Stimulated activated effector memory CD8-positive, alpha-beta T cell treated with anti-CD3 and anti-CD28 coated beads, Interleukin-12 subunit alpha, Interleukin-12 subunit beta, amount 100 ng/mL, for 72 hours (primary cell): ENCODE measurements at regions not wholly inside any gene's neighbourhood (a gene's known extent, or its start where the extent isn't known, plus 50 kb on each side); places are given as distances from the start of the nearest gene placed in this dataset.
"Not testable (repeated sequence)": the region's sequence is repeated elsewhere in the genome, so short reads cannot be mapped to it uniquely, and the experiment has no call there.

Experiments
- ATAC-seq: fragments of 150-1000 bp; cut with Tn5 transposase; 2 replicates; pipeline ENCODE4 v1.10.0; 2021
- DNase-seq, 2 donors: peaks; one replicate each; pipeline ENCODE4 v3.0.0; 2021 to 2022; ENCODE audit warnings: low spot score in 2 of 2
- H3K27ac Mint-ChIP-seq: one replicate; pipeline ENCODE4 v1.8.0; 2022; ENCODE audit warnings: mild to moderate bottlenecking, mixed read lengths
- H3K36me3 Mint-ChIP-seq: one replicate; pipeline ENCODE4 v1.8.0; 2022; ENCODE audit warnings: mild to moderate bottlenecking, mixed read lengths
- H3K4me1 Mint-ChIP-seq: one replicate; pipeline ENCODE4 v1.8.0; 2022; ENCODE audit warnings: mixed read lengths
- H3K4me3 Mint-ChIP-seq: one replicate; pipeline ENCODE4 v1.8.0; 2022; ENCODE audit warnings: mild to moderate bottlenecking, mixed read lengths
- H3K9me3 Mint-ChIP-seq: one replicate; pipeline ENCODE4 v1.8.0; 2022; ENCODE audit warnings: mixed read lengths

DNA sequence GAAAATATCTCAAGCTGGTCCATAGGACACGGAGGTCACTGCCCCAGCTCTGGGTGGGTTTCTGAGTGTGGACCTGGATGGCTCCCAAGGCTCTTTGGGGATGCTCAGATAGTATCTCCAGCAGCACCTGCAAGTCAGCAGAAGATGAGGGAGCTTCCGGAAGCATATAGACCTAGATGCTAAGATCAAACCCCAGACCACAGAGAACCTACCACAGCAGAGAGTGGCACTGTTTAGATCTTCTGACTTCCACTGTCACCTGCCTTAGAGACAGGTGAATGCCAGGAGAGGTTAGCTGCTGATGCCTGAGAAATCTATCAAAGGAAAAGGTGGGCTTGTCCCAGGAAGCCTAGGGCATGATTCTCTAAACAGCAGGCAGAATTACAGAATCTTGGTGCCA is 105.7 kb upstream of the TRPM1 start:
- ATAC-seq: peak; percentile 57
- no peaks in the 10 kb centered on the region for H3K36me3 Mint-ChIP-seq
- peaks cover 7% of the 10 kb centered on the region for H3K4me1 Mint-ChIP-seq
- H3K27ac Mint-ChIP-seq: peak overlapping the region; percentile 26
- H3K4me3 Mint-ChIP-seq: no peak overlapping the region
- DNase-seq: no peak
- no peaks in the 10 kb centered on the region for H3K9me3 Mint-ChIP-seq

DNA sequence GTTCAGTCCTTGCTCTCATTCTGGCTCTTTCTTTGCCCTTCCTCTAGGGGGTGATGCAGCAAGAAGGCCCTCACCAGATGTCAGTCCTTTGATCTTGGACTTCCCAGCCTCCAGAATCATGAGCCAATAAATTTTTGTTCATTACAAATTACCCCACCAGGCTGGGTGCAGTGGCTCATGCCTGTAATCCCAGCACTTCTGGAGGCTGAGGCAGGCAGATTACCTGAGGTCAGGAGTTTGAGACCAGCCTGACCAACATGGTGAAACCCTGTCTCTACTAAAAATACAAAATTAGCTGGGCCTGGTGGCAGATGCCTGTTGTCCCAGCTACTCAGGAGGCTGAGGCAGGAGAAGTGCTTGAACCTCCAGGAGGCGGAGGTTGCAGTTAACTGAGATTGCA is 106.3 kb upstream of the TRPM1 start:
- not testable (repeated sequence) for H3K9me3 Mint-ChIP-seq, ATAC-seq, H3K4me3 Mint-ChIP-seq, H3K36me3 Mint-ChIP-seq, DNase-seq, H3K27ac Mint-ChIP-seq, H3K4me1 Mint-ChIP-seq

DNA sequence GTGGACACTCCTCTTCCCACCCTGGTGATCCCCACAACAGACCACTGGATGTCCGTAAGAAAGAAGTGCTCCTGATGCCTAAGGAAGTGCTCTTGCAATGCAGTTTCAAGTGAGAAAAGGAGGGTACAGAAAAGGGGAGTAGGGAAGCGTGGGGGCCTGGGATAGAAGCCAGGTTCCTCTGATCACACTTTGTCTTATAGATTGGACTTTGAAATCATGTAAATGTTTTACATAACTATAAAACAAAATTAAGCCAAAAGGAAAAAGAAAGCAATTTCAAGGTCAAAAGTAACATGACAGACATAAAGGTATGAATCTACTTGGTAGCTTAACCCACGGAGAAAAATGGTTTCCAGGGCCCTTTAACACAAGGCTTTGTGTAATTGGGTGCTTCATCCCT is 107.3 kb upstream of the TRPM1 start:
- no peaks in the 10 kb centered on the region for H3K36me3 Mint-ChIP-seq
- no peak overlapping the region for H3K4me3 Mint-ChIP-seq
- peaks cover 7% of the 10 kb centered on the region for H3K4me1 Mint-ChIP-seq
- no peak overlapping the region for H3K27ac Mint-ChIP-seq
- H3K9me3 Mint-ChIP-seq: no peaks in the 10 kb centered on the region
- no peak for ATAC-seq
- no peak for DNase-seq

DNA sequence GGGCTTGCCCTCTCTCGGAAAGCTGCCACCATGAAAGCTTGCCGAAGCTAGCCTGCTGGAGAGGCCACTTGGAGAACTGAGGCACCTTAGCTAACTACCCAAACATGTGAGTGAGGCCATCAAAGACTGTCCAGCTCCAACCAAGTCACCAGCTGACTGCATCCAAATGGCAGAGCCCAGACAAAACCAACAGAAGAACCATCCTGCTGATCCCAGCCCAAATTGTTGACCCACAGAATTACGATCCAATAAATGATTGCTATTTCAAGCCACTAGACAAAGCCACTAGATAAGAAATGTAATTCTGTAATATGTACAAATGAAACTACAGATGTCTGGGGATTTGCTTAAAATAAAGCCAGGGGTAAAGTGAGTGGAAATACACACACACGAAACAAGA is 109.8 kb upstream of the TRPM1 start:
- no peak for ATAC-seq
- no peak overlapping the region for H3K4me3 Mint-ChIP-seq

DNA sequence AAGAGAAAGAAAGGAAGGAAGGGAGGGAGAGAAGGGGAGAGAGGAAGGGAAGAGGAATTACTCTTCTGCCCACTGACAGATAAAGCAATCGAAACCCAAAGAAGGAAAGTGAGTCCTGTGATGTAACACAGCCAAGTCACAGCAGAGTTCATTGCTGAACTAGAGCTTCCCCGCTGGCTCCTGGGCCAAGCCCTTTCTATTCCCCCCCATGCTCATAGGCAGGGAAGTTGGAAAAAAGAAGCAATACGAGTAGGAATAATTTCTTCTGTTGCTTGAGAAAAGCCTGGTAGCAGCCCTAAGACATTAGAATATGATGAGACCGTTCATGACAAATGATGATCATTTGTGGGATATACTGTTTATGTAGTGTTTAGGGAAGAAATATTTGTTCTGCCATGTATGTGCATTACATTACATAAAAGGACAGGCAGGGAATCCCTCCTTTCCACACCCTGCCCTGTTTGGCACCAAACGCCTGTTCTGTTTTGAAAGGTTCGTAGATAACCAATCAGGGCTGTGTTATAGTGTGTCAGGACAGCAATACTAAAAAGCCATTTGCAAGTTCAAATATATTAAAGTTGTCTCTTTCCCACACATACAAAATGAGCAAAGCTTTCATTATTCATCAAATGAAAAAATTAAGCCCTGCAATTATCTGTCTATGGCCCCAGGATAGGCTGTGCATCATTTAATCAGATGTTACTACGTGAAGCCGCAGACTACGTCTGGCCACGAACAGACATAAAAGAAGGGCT is 111.0 kb upstream of the TRPM1 start:
- Mint-ChIP-seq H3K9me3 (no peaks in the 10 kb centered on the region), H3K4me3 (no peak overlapping the region), H3K4me1 (peaks cover 11% of the 10 kb centered on the region), H3K36me3 (no peaks in the 10 kb centered on the region), H3K27ac (no peak overlapping the region)
- no peak for DNase-seq
- ATAC-seq: no peak

More for the DNA sequence above, 109.8 kb upstream of the TRPM1 start:
- H3K9me3 Mint-ChIP-seq: no peaks in the 10 kb centered on the region
- no peaks in the 10 kb centered on the region for H3K36me3 Mint-ChIP-seq
- no peak for DNase-seq
- H3K27ac Mint-ChIP-seq: no peak overlapping the region
- peaks cover 9% of the 10 kb centered on the region for H3K4me1 Mint-ChIP-seq

DNA sequence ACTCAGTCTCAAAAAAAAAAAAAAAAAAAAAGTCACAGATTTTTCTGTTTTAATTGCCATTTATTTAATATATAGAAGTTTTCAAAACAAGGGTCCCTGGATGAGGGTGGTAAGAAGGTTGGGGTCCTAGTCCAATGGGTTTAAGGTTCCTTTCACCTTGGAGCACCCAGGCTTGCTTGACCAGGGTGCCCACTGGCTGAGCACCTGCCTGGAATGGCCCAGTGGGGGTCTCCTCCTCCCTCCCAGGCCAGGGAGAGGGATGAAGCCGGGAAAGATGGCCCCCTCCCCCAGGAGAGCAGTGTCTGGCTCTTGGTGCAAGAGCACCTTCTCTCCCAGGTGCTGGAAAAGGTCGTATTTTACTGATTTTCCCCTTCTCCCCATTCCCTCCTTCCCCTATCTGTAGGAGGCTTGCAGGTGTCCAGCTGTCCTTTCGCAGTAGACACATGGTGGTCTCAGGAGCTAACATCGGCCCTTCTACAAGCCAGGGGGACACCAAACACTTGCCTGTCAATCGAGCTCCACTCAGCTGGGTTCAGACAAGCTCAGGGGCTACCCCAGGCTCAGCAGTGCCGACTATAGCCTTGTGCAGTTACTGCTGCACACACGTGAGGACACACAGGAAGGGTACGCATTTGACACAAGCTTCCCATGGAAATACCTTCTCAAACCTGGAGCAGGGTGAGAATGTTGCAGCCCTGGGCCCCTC is 112.3 kb upstream of the KLF13 start:
- no peak for DNase-seq
- ATAC-seq: no peak
- Mint-ChIP-seq H3K4me3 (peak overlapping the region; percentile 78), H3K27ac (peak overlapping the region; percentile 91), H3K9me3 (no peaks in the 10 kb centered on the region), H3K36me3 (no peaks in the 10 kb centered on the region), H3K4me1 (peaks cover 8% of the 10 kb centered on the region)

DNA sequence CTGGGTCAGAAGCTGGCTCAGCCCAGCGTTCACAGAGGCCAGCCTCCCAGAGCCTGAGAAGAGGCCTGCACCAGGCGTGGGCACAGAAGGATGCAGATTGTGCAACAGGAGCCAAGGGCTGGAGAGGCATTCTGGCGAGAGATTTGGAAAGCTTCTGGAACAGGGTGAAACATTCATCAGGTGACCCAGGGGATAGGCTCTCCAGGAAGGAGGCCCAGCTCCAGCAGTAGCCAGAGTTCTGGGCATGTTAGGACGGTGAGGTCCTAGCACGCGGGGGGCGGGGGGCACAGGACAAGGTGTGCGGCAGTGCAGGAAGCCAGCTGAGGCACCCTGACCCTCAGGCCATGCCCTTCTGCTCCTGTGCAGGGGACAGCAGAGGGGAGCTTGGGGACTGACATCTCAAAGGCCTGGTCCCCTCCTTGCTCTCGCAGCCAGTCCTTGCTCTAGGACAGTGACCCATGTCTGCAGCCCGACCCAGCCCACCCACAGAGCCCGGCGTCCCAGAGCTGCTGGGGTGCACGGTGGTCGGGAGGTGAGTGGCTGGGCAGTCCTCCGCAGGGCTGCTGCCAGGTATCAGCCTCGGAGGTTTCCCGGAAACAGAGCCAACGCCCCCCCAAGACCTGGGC is 111.7 kb upstream of the KLF13 start:
- peak overlapping the region; percentile 91 for H3K27ac Mint-ChIP-seq
- DNase-seq (no peak), ATAC-seq (peak; percentile 23)
- H3K4me3 Mint-ChIP-seq: peak overlapping the region; percentile 78
- peaks cover 8% of the 10 kb centered on the region for H3K4me1 Mint-ChIP-seq
- H3K36me3 Mint-ChIP-seq: no peaks in the 10 kb centered on the region
- no peaks in the 10 kb centered on the region for H3K9me3 Mint-ChIP-seq

DNA sequence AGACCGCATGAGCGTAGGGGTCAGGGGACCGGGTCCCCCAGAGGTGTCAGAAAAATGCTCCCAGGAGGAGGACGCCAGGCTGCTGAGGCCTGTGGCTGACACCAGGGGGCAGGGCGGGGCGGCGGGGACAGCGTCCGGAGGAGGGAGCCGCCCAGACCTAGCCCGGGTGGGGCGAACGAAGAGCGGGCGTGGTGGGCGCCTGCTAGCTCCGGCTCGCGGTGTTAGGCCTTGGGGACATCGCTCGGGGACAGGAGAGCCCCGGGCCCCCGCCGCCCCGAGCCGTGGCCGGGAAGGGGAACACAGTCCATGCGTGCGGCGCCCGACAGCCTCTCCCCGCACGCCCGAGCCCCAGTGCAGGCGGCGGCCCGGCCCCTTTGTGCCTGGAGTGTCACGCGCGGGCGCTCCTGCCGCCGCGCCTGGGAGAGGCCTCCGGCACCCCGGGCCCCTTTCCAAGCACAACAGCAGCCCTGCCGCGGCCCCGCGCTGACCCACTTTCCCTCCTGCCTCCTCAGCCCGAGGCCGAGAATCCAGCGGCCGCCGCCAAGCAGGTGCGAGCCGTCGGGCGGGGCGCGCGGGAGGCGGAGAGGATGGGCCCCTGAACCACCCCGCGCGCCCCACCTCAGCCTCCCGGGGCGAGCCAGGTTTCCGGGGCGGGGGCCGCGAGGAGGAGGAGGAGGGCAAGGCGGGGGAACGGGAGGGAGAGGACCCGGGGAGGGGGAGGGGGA is 111.0 kb upstream of the KLF13 start:
- DNase-seq: peak; percentile 87 to 92
- ATAC-seq: peak; percentile 93
- Mint-ChIP-seq H3K4me1 (peaks cover 8% of the 10 kb centered on the region), H3K27ac (peak overlapping the region; percentile 91), H3K9me3 (no peaks in the 10 kb centered on the region), H3K36me3 (no peaks in the 10 kb centered on the region), H3K4me3 (peak overlapping the region; percentile 78)

DNA sequence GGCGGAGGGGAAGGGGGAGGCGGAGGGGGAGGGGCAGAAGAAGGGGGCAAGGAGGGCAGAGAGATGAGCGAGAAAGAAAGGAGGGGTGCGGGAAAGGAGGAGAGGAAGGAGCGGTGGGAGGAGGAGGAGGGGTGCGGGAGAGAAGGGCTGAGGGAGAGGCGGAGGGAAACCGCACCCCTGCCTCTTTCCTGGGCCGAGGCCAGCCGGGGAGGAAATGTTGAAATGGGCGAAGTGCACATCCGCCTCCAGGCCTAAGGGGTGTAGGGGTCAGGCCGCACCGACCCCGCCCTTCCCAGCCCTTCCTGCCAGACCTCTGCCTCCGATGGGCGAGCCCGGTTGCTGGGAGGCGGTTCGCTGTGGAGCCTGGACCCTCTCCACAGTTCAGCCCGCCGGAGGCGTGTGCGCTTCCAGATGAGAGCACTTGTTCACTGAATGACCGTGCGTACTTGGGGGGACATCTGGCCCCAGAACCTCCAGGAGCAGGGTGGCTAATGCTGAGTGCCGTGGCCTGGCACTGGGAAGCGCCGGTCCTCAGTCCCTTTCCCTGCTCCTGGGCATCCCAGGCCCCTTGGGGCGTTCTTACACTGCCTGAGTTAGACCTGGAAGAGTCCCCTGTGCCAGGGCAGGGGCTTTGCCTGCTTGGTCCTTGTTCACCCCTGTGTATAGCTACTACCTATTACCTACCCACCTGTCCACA is 110.3 kb upstream of the KLF13 start:
- Mint-ChIP-seq H3K27ac (peak overlapping the region; percentile 91), H3K4me3 (peak overlapping the region; percentile 78), H3K36me3 (no peaks in the 10 kb centered on the region), H3K9me3 (no peaks in the 10 kb centered on the region), H3K4me1 (peaks cover 8% of the 10 kb centered on the region)
- DNase-seq: peak; percentile 17 to 77
- peak; percentile 58 for ATAC-seq

DNA sequence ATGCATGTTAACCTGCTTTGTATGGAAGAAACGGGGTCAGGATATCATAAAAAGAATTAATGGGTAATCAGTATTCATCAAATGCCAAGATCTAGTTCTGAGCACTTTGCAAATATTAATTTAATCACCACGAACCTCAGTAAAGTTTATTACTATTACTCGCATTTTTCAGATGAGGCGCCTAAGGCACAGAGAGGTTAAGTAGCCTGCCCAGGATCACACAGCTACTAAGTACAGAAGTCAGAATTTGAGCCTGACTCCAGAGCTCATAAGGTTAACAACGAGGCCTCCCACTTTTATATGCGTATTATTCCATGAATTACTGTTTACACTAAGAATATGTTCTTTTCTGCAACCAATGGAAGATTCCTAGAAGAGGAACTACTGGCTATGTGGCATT is 109.6 kb upstream of the KLF13 start:
- DNase-seq: no peak
- Mint-ChIP-seq H3K36me3 (no peaks in the 10 kb centered on the region), H3K4me1 (peaks cover 8% of the 10 kb centered on the region), H3K27ac (peak overlapping the region; percentile 91), H3K9me3 (no peaks in the 10 kb centered on the region), H3K4me3 (peak overlapping the region; percentile 78)
- ATAC-seq: no peak

DNA sequence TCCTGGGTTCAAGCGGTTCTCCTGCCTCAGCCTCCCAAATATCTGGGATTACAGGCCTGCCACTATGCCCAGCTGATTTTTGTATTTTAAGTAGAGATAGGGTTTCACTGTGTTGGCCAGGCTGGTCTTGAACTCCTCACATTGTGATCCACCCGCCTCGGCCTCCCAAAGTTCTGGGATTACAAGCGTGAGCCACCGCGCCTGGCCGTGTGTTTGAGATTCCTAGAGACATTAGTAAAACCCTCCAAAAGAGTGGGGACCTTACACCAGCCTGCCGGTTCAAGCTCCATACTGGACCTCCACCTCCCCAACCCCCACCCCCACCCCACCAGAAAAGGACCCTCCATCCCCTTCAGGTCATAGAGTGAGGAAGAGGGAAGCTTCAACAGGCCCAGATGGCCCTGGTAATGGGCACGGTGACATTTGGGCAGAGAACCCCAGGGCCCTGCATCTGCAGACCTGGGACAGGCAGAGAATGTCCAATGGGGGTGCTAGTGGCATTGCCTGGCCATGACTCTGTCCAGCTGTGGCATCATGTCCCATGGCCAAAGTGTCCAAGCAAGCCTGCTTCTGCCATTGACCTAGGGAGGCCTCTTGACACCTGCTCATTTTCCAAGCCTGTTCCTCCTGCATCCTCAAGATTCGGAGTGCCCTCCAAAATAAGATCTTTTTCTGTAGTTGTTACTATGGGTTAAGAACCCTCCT is 108.9 kb upstream of the KLF13 start:
- ATAC-seq: no peak
- peak overlapping the region; percentile 91 for H3K27ac Mint-ChIP-seq
- no peak for DNase-seq
- no peaks in the 10 kb centered on the region for H3K9me3 Mint-ChIP-seq
- no peaks in the 10 kb centered on the region for H3K36me3 Mint-ChIP-seq
- H3K4me1 Mint-ChIP-seq: peaks cover 15% of the 10 kb centered on the region
- H3K4me3 Mint-ChIP-seq: no peak overlapping the region

DNA sequence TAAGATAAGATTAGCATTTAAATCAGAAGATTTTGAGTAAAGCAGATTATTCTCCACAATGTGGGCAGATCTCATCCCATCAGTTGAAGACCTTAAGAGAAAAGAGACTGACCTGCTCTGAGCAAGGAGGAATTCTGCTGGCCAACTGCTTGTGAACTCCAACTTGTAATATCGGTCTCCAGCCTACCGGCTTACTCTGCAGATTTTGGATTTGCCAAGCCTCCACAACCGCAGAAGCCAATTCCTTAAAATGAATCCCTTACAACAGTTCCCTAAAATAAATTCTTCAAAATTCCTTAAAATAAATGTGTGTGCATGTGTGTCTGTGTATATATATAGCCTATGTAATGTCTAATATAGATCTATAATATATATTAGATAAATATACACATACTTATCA is 107.4 kb upstream of the KLF13 start:
- Mint-ChIP-seq H3K9me3 (no peaks in the 10 kb centered on the region), H3K27ac (no peak overlapping the region), H3K4me1 (peaks cover 22% of the 10 kb centered on the region), H3K4me3 (no peak overlapping the region), H3K36me3 (no peaks in the 10 kb centered on the region)
- DNase-seq (no peak), ATAC-seq (no peak)

DNA sequence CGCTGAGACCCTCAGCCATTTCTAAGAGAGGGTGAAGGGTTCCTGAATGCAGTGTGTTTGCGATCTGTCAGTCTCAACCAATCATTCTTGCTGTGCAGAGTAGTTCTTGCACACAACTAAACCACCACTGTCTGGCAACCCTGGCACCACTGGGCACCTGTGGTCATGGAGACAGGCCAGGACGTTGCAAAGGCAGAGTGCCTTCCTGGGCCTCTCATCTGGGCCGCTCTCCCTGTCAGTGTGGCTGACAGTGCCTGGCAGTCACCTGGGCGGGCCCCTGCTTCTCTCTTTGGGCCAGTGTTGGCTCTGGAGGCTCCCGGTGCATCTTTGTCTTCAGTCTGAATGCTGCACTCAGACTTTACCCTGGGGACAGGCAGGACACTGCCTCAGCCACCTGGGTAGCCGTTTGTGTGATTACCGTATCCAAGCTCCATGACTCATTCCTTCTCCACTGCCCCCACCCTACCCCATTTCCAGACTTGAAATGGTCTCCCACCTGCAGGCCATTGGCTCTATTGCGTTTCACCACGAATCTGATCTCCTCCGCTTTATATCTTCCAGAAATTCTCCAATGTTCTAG is 104.6 kb upstream of the KLF13 start:
- Mint-ChIP-seq H3K36me3 (no peaks in the 10 kb centered on the region), H3K9me3 (no peaks in the 10 kb centered on the region), H3K27ac (no peak overlapping the region), H3K4me3 (no peak overlapping the region), H3K4me1 (peaks cover 22% of the 10 kb centered on the region)
- ATAC-seq (no peak), DNase-seq (no peak)

DNA sequence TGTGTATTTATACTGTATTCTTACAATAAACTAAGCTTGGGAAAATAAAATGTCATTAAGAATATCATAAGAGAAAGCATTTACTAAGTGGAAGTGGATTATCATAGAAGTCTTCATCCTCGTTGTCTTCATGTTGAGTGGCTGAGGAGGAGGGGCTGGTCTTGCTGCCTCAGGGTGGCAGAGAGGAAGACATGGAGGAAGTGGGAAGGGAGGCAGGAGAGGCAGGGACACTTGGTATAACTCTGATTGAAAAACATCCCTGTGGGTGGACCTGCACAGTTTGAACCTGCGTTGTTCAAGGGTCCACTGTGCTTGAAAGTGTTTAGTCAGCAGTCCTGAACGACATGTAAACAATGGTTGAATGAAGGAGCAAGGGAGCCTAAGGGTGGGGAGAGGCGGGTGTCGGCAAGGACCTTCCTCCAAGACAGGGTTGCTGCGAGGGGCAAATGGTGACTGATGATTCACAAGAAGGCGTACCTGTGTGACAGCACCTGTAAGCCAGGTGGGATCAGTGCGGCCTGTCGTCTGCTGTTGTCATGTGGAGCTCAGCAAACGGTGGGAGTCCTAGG is 103.8 kb upstream of the KLF13 start:
- H3K4me3 Mint-ChIP-seq: no peak overlapping the region
- no peak overlapping the region for H3K27ac Mint-ChIP-seq
- H3K36me3 Mint-ChIP-seq: no peaks in the 10 kb centered on the region
- no peak for ATAC-seq
- no peak for DNase-seq
- no peaks in the 10 kb centered on the region for H3K9me3 Mint-ChIP-seq
- peaks cover 22% of the 10 kb centered on the region for H3K4me1 Mint-ChIP-seq
